Endodermal cell (in vitro differentiated cells): ENCODE measurements at regions not wholly inside any gene's neighbourhood (a gene's known extent, or its start where the extent isn't known, plus 50 kb on each side); places are given as distances from the start of the nearest gene placed in this dataset.
"Not testable (repeated sequence)": the region's sequence is repeated elsewhere in the genome, so short reads cannot be mapped to it uniquely, and the experiment has no call there.

ENCODE experiments used
- DNase-seq: peaks from one replicate; pipeline ENCODE4 v3.0.0-alpha.2; 2017
- H3K27ac ChIP-seq: 2 replicates; pipeline ENCODE4 v1.5.1; 2013; ENCODE audit warnings: mild to moderate bottlenecking, low read depth, low read length, moderate library complexity
- H3K27me3 ChIP-seq: 2 replicates; pipeline ENCODE4 v1.6.1; 2013; ENCODE audit warnings: mild to moderate bottlenecking, low read length, moderate library complexity; ENCODE audit not compliant: insufficient read depth, control insufficient read depth, poor library complexity, severe bottlenecking
- H3K36me3 ChIP-seq: 2 replicates; pipeline ENCODE4 v1.7.0; 2013; ENCODE audit warnings: mild to moderate bottlenecking, low read length, moderate library complexity; ENCODE audit not compliant: control insufficient read depth, insufficient read depth
- H3K4me1 ChIP-seq: one replicate; pipeline ENCODE4 v1.7.0; 2013; ENCODE audit warnings: low read length; ENCODE audit not compliant: control insufficient read depth, insufficient read depth
- H3K4me3 ChIP-seq: 2 replicates; pipeline ENCODE4 v1.5.1; 2013; ENCODE audit warnings: mild to moderate bottlenecking, low read length, moderate library complexity
- H3K9ac ChIP-seq: 2 replicates; pipeline ENCODE4 v1.6.1; 2013; ENCODE audit warnings: mild to moderate bottlenecking, low read length, moderate library complexity; ENCODE audit not compliant: poor library complexity, severe bottlenecking; ENCODE audit errors: extremely low read depth
- H3K9me3 ChIP-seq: 2 replicates; pipeline ENCODE4 v1.6.1; 2013; ENCODE audit warnings: mild to moderate bottlenecking, low read length, moderate library complexity; ENCODE audit not compliant: control insufficient read depth
- H3K27ac Mint-ChIP-seq: 2 replicates; pipeline ENCODE4 v1.8.0; 2020; ENCODE audit warnings: mixed read lengths
- H3K27me3 Mint-ChIP-seq: 2 replicates; pipeline ENCODE4 v1.8.0; 2021; ENCODE audit warnings: mild to moderate bottlenecking, mixed read lengths; ENCODE audit not compliant: insufficient read depth
- H3K36me3 Mint-ChIP-seq: 2 replicates; pipeline ENCODE4 v1.8.0; 2020; ENCODE audit warnings: low read depth, mixed read lengths
- H3K4me1 Mint-ChIP-seq: 2 replicates; pipeline ENCODE4 v1.8.0; 2020; ENCODE audit warnings: mixed read lengths
- H3K4me3 Mint-ChIP-seq: 2 replicates; pipeline ENCODE4 v1.8.0; 2020; ENCODE audit warnings: mild to moderate bottlenecking, moderate library complexity, mixed read lengths
- H3K9me3 Mint-ChIP-seq: 2 replicates; pipeline ENCODE4 v1.8.0; 2020; ENCODE audit warnings: mild to moderate bottlenecking, mixed read lengths
- CTCF ChIP-seq: fragments of 200-600 bp; sonication (generic); conservative IDR thresholded peaks from 2 replicates; pipeline ENCODE4 v1.5.0; 2021; ENCODE audit warnings: antibody characterized with exemption, mild to moderate bottlenecking
- WGBS, 2 experiments: methylation state at CpG; one replicate each; pipeline versions ENCODE4 v1.1.5 to v1.1.7; 2013; ENCODE audit warnings: missing lambda C conversion rate in 2 of 2, mixed read lengths in 1 of 2; ENCODE audit not compliant: insufficient coverage in 1 of 2, insufficient read length in 1 of 2; 5-methylcytosine and 5-hydroxymethylcytosine counted together

DNA sequence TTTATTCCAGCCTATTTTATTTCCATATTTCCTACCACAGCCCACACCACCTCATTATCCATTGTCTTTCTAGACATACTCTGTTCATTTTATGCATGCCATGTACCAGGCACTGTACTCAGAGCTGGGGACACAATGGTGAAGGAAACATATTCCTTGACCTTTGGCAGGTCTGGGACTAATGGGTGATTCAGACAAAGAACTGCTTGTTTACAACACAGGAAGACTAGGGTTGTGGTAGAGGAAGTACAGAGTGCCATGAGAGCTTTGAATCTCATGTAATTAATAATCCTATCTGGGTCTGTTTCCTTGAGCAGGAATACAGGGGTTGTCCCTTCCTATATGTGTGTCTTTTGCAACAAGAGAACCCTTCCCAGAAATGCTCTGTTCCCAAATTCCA lies 75.1 kb upstream of the NUDT10 start:
- TF ChIP-seq CTCF = no peak
- no peaks in the 10 kb centered on the region for H3K27me3 ChIP-seq
- no peaks in the 10 kb centered on the region for H3K4me1 ChIP-seq
- no peak for DNase-seq
- no peak overlapping the region for H3K4me3 ChIP-seq
- Mint-ChIP-seq H3K4me3 (no peak overlapping the region), H3K27ac (no peak overlapping the region), H3K4me1 (no peaks in the 10 kb centered on the region), H3K36me3 (no peaks in the 10 kb centered on the region), H3K27me3 (no peaks in the 10 kb centered on the region), H3K9me3 (peaks cover 36% of the 10 kb centered on the region)
- H3K27ac ChIP-seq = no peak overlapping the region
- H3K9me3 ChIP-seq = peaks cover 5% of the 10 kb centered on the region
- no peaks in the 10 kb centered on the region for H3K36me3 ChIP-seq
- no peak overlapping the region for H3K9ac ChIP-seq

- not testable (repeated sequence) for H3K27me3 Mint-ChIP-seq, H3K27me3 ChIP-seq, H3K27ac Mint-ChIP-seq, H3K36me3 Mint-ChIP-seq, H3K4me3 ChIP-seq, H3K27ac ChIP-seq, H3K9ac ChIP-seq, H3K4me1 Mint-ChIP-seq, H3K9me3 ChIP-seq, H3K36me3 ChIP-seq, H3K4me1 ChIP-seq
- WGBS, 2 experiments = 59% methylated on average over 12 of the region's 13 CpGs; no CpG with 5 or more reads in 1 of the 2 experiments
- Mint-ChIP-seq H3K9me3 (peaks cover 32% of the 10 kb centered on the region), H3K4me3 (peak overlapping the region; percentile 28)
- peak; percentile 66 for DNase-seq
Measured at GRCh38 chrX:51262271-51262670, 70.4 kb upstream of the NUDT10 start.

DNA sequence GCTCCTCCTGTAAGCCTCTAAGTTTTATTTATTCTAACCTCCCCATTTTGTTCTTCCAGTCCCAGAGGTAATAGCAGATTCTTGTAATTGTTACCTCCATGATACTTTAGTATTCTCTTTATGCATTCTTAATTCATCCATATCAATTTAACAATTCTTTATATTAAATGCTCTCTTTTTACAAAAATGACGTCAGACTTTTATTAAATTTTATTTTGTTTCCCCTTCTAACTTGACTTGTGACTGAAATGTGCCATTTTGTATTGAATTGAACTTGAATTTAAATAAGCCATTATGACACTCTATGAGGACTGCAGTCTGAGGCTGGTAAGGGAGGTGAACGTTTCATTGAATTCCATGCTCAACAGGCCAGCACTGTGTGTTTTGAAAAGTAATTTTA lies 60.0 kb upstream of the NUDT10 start:
- Histone ChIP-seq H3K27ac (no peak overlapping the region), H3K9ac (no peak overlapping the region), H3K9me3 (no peaks in the 10 kb centered on the region), H3K27me3 (no peaks in the 10 kb centered on the region), H3K4me3 (no peak overlapping the region), H3K36me3 (no peaks in the 10 kb centered on the region), H3K4me1 (no peaks in the 10 kb centered on the region)
- Mint-ChIP-seq H3K4me3 (no peak overlapping the region), H3K27me3 (no peaks in the 10 kb centered on the region), H3K36me3 (no peaks in the 10 kb centered on the region), H3K9me3 (peaks cover 41% of the 10 kb centered on the region), H3K4me1 (no peaks in the 10 kb centered on the region), H3K27ac (no peak overlapping the region)
- TF ChIP-seq CTCF = no peak
- 100% methylated on average over 1 to 2 of the region's 2 CpGs for WGBS, 2 experiments
- no peak for DNase-seq

DNA sequence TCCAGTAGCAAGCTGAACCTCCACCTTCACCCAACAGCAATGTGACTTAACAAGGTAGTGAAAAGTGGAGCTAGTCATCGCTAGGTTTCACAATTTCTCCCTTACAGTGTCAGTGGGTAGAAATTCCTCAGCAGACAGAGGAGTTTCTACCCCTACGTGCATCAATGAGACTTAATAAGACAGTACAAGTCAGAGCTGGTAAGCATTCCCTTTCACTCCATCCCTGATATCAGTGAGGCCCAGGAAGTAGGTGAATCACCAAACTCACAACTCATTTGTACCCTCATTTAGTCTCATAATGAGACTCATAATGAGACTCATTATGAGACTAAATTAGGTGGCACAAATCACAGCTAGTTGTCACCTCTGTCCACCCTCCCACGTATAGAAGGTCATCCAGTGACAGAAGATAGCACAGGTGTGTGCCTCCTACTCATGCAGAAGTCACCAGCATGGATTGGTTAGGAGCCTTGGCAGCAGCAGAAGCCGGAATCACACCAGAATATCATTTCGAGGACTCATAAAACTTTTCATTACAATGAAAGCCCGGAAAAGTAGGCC lies 50.8 kb upstream of the NUDT10 start:
- DNase-seq = no peak
- Mint-ChIP-seq H3K9me3 (peaks cover 44% of the 10 kb centered on the region), H3K27me3 (no peaks in the 10 kb centered on the region), H3K4me1 (no peaks in the 10 kb centered on the region), H3K27ac (no peak overlapping the region), H3K36me3 (no peaks in the 10 kb centered on the region), H3K4me3 (no peak overlapping the region)
- WGBS, 2 experiments = 88 to 100% methylated on average over 1 to 6 of the region's 6 CpGs
- Histone ChIP-seq H3K4me1 (no peaks in the 10 kb centered on the region), H3K9me3 (no peaks in the 10 kb centered on the region), H3K4me3 (no peak overlapping the region), H3K27ac (no peak overlapping the region), H3K9ac (no peak overlapping the region), H3K36me3 (no peaks in the 10 kb centered on the region), H3K27me3 (no peaks in the 10 kb centered on the region)
- no peak for TF ChIP-seq CTCF
